GM23338 (cell line): ENCODE measurements at regions not wholly inside any gene's neighbourhood (a gene's known extent, or its start where the extent isn't known, plus 50 kb on each side); places are given as distances from the start of the nearest gene placed in this dataset.

Experiments
- ATAC-seq: fragments of 200-7000 bp; cut with Tn5 transposase; 3 replicates; pipeline ENCODE4 v1.9.1; 2020
- DNase-seq: peaks from one replicate; pipeline ENCODE4 v3.0.0-alpha.2; 2015; ENCODE audit warnings: low spot score
- H2AFZ ChIP-seq: fragments of 200-600 bp; sonication (generic); 2 replicates; pipeline ENCODE4 v1.8.0; 2016; ENCODE audit warnings: antibody characterized with exemption, mild to moderate bottlenecking, moderate library complexity
- H3F3A ChIP-seq: fragments of 200-600 bp; sonication (generic); replicated peaks from 2 replicates; pipeline ENCODE4 v1.8.0; 2017; ENCODE audit warnings: antibody characterized with exemption, mixed run types, low read depth
- H3K27ac ChIP-seq: fragments of 200-600 bp; sonication (generic); 2 replicates; pipeline ENCODE4 v1.6.1; 2016; ENCODE audit warnings: low read depth
- H3K27me3 ChIP-seq: fragments of 200-600 bp; sonication (generic); 2 replicates; pipeline ENCODE4 v1.8.0; 2016; ENCODE audit warnings: mild to moderate bottlenecking, mixed run types, moderate library complexity; ENCODE audit not compliant: insufficient read depth
- H3K36me3 ChIP-seq: fragments of 200-600 bp; sonication (generic); 2 replicates; pipeline ENCODE4 v1.8.0; 2016; ENCODE audit warnings: mild to moderate bottlenecking; ENCODE audit not compliant: insufficient read depth
- H3K4me1 ChIP-seq: fragments of 200-600 bp; sonication (generic); 2 replicates; pipeline ENCODE4 v1.8.0; 2016; ENCODE audit warnings: mild to moderate bottlenecking, moderate library complexity; ENCODE audit not compliant: insufficient read depth
- H3K4me2 ChIP-seq: fragments of 200-600 bp; sonication (generic); 2 replicates; pipeline ENCODE4 v1.7.1; 2017; ENCODE audit warnings: mixed run types
- H3K4me3 ChIP-seq: fragments of 200-600 bp; sonication (generic); 2 replicates; pipeline ENCODE4 v1.6.1; 2016; ENCODE audit warnings: mixed run types
- H3K79me2 ChIP-seq: fragments of 200-600 bp; sonication (generic); replicated peaks from 2 replicates; pipeline ENCODE4 v1.8.0; 2017; ENCODE audit warnings: mild to moderate bottlenecking; ENCODE audit not compliant: insufficient read depth
- H3K9me2 ChIP-seq: fragments of 200-600 bp; sonication (generic); 2 replicates; pipeline ENCODE4 v1.8.0; 2017; ENCODE audit not compliant: insufficient read depth
- H4K20me1 ChIP-seq: fragments of 200-600 bp; sonication (generic); replicated peaks from 2 replicates; pipeline ENCODE4 v1.8.0; 2017; ENCODE audit warnings: mild to moderate bottlenecking; ENCODE audit not compliant: insufficient read depth
- H3K27ac Mint-ChIP-seq: 2 replicates; pipeline ENCODE4 v1.8.0; 2020; ENCODE audit warnings: inconsistent platforms, mild to moderate bottlenecking, moderate library complexity, mixed read lengths
- H3K27me3 Mint-ChIP-seq: 3 replicates; pipeline ENCODE4 v1.8.0; 2022; ENCODE audit warnings: low read depth, mild to moderate bottlenecking, moderate library complexity, mixed read lengths, inconsistent platforms; ENCODE audit not compliant: insufficient read depth, poor library complexity
- H3K36me3 Mint-ChIP-seq: 3 replicates; pipeline ENCODE4 v1.8.0; 2021; ENCODE audit warnings: low read depth, mild to moderate bottlenecking, inconsistent platforms, moderate library complexity, mixed read lengths
- H3K4me1 Mint-ChIP-seq: 3 replicates; pipeline ENCODE4 v1.8.0; 2020; ENCODE audit warnings: mild to moderate bottlenecking, inconsistent platforms, mixed read lengths
- H3K4me3 Mint-ChIP-seq: 3 replicates; pipeline ENCODE4 v1.8.0; 2021; ENCODE audit warnings: moderate library complexity, mild to moderate bottlenecking, inconsistent platforms, mixed read lengths
- H3K9me3 Mint-ChIP-seq: 3 replicates; pipeline ENCODE4 v1.8.0; 2020; ENCODE audit warnings: moderate library complexity, mild to moderate bottlenecking, inconsistent platforms, mixed read lengths
- CREB1 ChIP-seq: fragments of 250-450 bp; sonication (Bioruptor Pico); IDR thresholded peaks from 2 replicates; pipeline ENCODE4 v1.5.0; 2020; ENCODE audit warnings: low read depth, mild to moderate bottlenecking, moderate library complexity
- CTCF ChIP-seq, 2 experiments: fragments of 200-600 bp in 1 of 2; sonication (generic) in 1 of 2; conservative IDR thresholded peaks; 2 replicates each; pipeline versions ENCODE4 v1.5.1 to v1.6.1; 2016 to 2017; ENCODE audit warnings: antibody characterized with exemption in 2 of 2, low read depth in 2 of 2, mild to moderate bottlenecking in 2 of 2, moderate library complexity in 1 of 2
- EZH2 ChIP-seq: fragments of 200-600 bp; sonication (generic); IDR thresholded peaks from one replicate; pipeline ENCODE4 v1.8.0; 2017; ENCODE audit warnings: antibody characterized with exemption, mild to moderate bottlenecking, low read depth; ENCODE audit not compliant: unreplicated experiment
- EZH2phosphoT487 ChIP-seq: fragments of 200-600 bp; sonication (generic); IDR thresholded peaks from one replicate; pipeline ENCODE4 v1.8.1; 2018; ENCODE audit warnings: antibody characterized with exemption; ENCODE audit not compliant: unreplicated experiment
- POLR2AphosphoS5 ChIP-seq: IDR thresholded peaks from 2 replicates; pipeline ENCODE4 v1.6.1; 2016; ENCODE audit warnings: antibody characterized with exemption, low read depth
- STAT1 ChIP-seq: IDR thresholded peaks from one replicate; pipeline ENCODE4 v1.6.1; 2016; ENCODE audit warnings: antibody characterized with exemption; ENCODE audit not compliant: unreplicated experiment
- ZNF114 ChIP-seq: fragments of 250-450 bp; sonication (Bioruptor Pico); IDR thresholded peaks from 2 replicates; pipeline ENCODE4 v1.5.0; 2020; ENCODE audit warnings: mild to moderate bottlenecking, moderate library complexity
- ZNF462 ChIP-seq: fragments of 250-450 bp; sonication (Bioruptor Pico); IDR thresholded peaks from 2 replicates; pipeline ENCODE4 v1.5.0; 2020; ENCODE audit warnings: mild to moderate bottlenecking, moderate library complexity
- TF ChIP-seq, protein P1 (sequence below): IDR thresholded peaks from 2 replicates; pipeline ENCODE4 v1.6.1; 2016; ENCODE audit warnings: antibody characterized with exemption
- TF ChIP-seq, protein P2 (sequence below): IDR thresholded peaks from one replicate; pipeline ENCODE4 v1.6.1; 2018; ENCODE audit warnings: antibody characterized with exemption; ENCODE audit not compliant: unreplicated experiment

- H3K27ac Mint-ChIP-seq, result no peak overlapping the region
- peaks cover 65% of the 10 kb centered on the region for H3K9me3 Mint-ChIP-seq
- no peaks in the 10 kb centered on the region for H3K36me3 ChIP-seq
- H3K4me1 Mint-ChIP-seq, result peaks cover 4% of the 10 kb centered on the region; the same call in 1 of the 3 replicates
- ATAC-seq (no peak), DNase-seq (no peak)
- H3K27ac ChIP-seq, result no peak overlapping the region
- no peaks in the 10 kb centered on the region for H3F3A ChIP-seq
- H2AFZ ChIP-seq, result no peak overlapping the region
- H3K4me2 ChIP-seq, result no peak overlapping the region
- H3K4me1 ChIP-seq, result no peaks in the 10 kb centered on the region; the same call in 1 of the 2 replicates
- H3K4me3 ChIP-seq, result no peak overlapping the region
- H3K27me3 Mint-ChIP-seq, result no peaks in the 10 kb centered on the region
- no peaks in the 10 kb centered on the region for H3K27me3 ChIP-seq
- no peak overlapping the region for H3K4me3 Mint-ChIP-seq
- no peaks in the 10 kb centered on the region for H4K20me1 ChIP-seq
- H3K9me2 ChIP-seq, result peaks cover 15% of the 10 kb centered on the region
- H3K36me3 Mint-ChIP-seq, result no peaks in the 10 kb centered on the region
- no peaks in the 10 kb centered on the region for H3K79me2 ChIP-seq
- TF ChIP-seq EZH2, result no peak
These were observed 933.1 kb downstream of the SQOR start for GRCh38 chr15:46567968-46568367.

- Histone ChIP-seq H2AFZ (no peak overlapping the region; the same call in 1 of the 2 replicates), H3K27me3 (no peaks in the 10 kb centered on the region), H3K4me2 (no peak overlapping the region), H4K20me1 (no peaks in the 10 kb centered on the region), H3F3A (no peaks in the 10 kb centered on the region), H3K4me3 (no peak overlapping the region), H3K79me2 (no peaks in the 10 kb centered on the region), H3K4me1 (no peaks in the 10 kb centered on the region; the same call in none of the 2 replicates), H3K27ac (no peak overlapping the region), H3K9me2 (peaks cover 15% of the 10 kb centered on the region), H3K36me3 (no peaks in the 10 kb centered on the region)
- H3K36me3 Mint-ChIP-seq, result no peaks in the 10 kb centered on the region
- peaks cover 8% of the 10 kb centered on the region; the same call in 1 of the 3 replicates for H3K4me1 Mint-ChIP-seq
- no peaks in the 10 kb centered on the region for H3K27me3 Mint-ChIP-seq
- H3K4me3 Mint-ChIP-seq, result no peak overlapping the region
- DNase-seq (no peak), ATAC-seq (no peak)
- H3K27ac Mint-ChIP-seq, result no peak overlapping the region
- peaks cover 63% of the 10 kb centered on the region for H3K9me3 Mint-ChIP-seq
- TF ChIP-seq ZNF462 (CRISPR knock-in tag), result no peak
- TF ChIP-seq CREB1 (CRISPR knock-in tag), result no peak
- TF ChIP-seq, protein P1, sequence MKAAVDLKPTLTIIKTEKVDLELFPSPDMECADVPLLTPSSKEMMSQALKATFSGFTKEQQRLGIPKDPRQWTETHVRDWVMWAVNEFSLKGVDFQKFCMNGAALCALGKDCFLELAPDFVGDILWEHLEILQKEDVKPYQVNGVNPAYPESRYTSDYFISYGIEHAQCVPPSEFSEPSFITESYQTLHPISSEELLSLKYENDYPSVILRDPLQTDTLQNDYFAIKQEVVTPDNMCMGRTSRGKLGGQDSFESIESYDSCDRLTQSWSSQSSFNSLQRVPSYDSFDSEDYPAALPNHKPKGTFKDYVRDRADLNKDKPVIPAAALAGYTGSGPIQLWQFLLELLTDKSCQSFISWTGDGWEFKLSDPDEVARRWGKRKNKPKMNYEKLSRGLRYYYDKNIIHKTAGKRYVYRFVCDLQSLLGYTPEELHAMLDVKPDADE, result no peak
- TF ChIP-seq, protein P2, sequence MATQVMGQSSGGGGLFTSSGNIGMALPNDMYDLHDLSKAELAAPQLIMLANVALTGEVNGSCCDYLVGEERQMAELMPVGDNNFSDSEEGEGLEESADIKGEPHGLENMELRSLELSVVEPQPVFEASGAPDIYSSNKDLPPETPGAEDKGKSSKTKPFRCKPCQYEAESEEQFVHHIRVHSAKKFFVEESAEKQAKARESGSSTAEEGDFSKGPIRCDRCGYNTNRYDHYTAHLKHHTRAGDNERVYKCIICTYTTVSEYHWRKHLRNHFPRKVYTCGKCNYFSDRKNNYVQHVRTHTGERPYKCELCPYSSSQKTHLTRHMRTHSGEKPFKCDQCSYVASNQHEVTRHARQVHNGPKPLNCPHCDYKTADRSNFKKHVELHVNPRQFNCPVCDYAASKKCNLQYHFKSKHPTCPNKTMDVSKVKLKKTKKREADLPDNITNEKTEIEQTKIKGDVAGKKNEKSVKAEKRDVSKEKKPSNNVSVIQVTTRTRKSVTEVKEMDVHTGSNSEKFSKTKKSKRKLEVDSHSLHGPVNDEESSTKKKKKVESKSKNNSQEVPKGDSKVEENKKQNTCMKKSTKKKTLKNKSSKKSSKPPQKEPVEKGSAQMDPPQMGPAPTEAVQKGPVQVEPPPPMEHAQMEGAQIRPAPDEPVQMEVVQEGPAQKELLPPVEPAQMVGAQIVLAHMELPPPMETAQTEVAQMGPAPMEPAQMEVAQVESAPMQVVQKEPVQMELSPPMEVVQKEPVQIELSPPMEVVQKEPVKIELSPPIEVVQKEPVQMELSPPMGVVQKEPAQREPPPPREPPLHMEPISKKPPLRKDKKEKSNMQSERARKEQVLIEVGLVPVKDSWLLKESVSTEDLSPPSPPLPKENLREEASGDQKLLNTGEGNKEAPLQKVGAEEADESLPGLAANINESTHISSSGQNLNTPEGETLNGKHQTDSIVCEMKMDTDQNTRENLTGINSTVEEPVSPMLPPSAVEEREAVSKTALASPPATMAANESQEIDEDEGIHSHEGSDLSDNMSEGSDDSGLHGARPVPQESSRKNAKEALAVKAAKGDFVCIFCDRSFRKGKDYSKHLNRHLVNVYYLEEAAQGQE, result no peak
- no peak for TF ChIP-seq ZNF114 (CRISPR knock-in tag)
- TF ChIP-seq CTCF (conservative IDR thresholded peaks at IDR 0.05; ENCODE audit: low read depth in 2 of 2), result no peak
- no peak for TF ChIP-seq EZH2phosphoT487
- TF ChIP-seq POLR2AphosphoS5, result no peak
- TF ChIP-seq STAT1, result no peak
These were observed 935.0 kb downstream of the SQOR start for GRCh38 chr15:46569781-46570180.
